MV-4-11 (cell line): ENCODE measurements at regions not wholly inside any gene's neighbourhood (a gene's known extent, or its start where the extent isn't known, plus 50 kb on each side); places are given as distances from the start of the nearest gene placed in this dataset.

Source experiments
- DNase-seq: peaks from one replicate; lab custom pipeline; 2025; lab: John Stamatoyannopoulos, UW

- no peak for DNase-seq
Observed at GRCh38 chr1:4220362-4220761, 320.3 kb upstream of the C1orf174 start.

GRCh38 chr1:4221107-4221506 lies 321.0 kb upstream of the C1orf174 start:
- no peak for DNase-seq

- no peak for DNase-seq
Observed at GRCh38 chr1:4224684-4225467, 324.8 kb upstream of the C1orf174 start.

- no peak for DNase-seq
Observed at GRCh38 chr1:4227986-4228385, 327.9 kb upstream of the C1orf174 start.

- DNase-seq: no peak
Observed at GRCh38 chr1:4253935-4254334, 353.9 kb upstream of the C1orf174 start.

- no peak for DNase-seq
Observed at GRCh38 chr1:4256351-4256750, 356.3 kb upstream of the C1orf174 start.

- DNase-seq: peak; percentile 0
Observed at GRCh38 chr1:4258146-4258777, 358.2 kb upstream of the C1orf174 start.

- DNase-seq: no peak
Observed at GRCh38 chr1:4261327-4261726, 361.3 kb upstream of the C1orf174 start.

GRCh38 chr1:4262665-4263064 lies 362.6 kb upstream of the C1orf174 start:
- no peak for DNase-seq

GRCh38 chr1:4263699-4264098 lies 363.6 kb upstream of the C1orf174 start:
- DNase-seq: peak; percentile 3

- no peak for DNase-seq
Observed at GRCh38 chr1:4265836-4266235, 365.8 kb upstream of the C1orf174 start.

- DNase-seq: peak; percentile 43
Observed at GRCh38 chr1:4267381-4268261, 367.5 kb upstream of the C1orf174 start.

GRCh38 chr1:4268262-4268888 lies 368.3 kb upstream of the C1orf174 start:
- DNase-seq: no peak

- DNase-seq: no peak
Observed at GRCh38 chr1:4268889-4269284, 368.8 kb upstream of the C1orf174 start.

- no peak for DNase-seq
Observed at GRCh38 chr1:4269330-4269729, 369.3 kb upstream of the C1orf174 start.

GRCh38 chr1:4269952-4270570 lies 370.0 kb upstream of the C1orf174 start:
- DNase-seq: no peak

- DNase-seq: no peak
Observed at GRCh38 chr1:4270651-4271337, 370.7 kb upstream of the C1orf174 start.

GRCh38 chr1:4271338-4271998 lies 371.4 kb upstream of the C1orf174 start:
- no peak for DNase-seq

- no peak for DNase-seq
Observed at GRCh38 chr1:4272568-4272967, 372.5 kb upstream of the C1orf174 start.

- no peak for DNase-seq
Observed at GRCh38 chr1:4273243-4273642, 373.2 kb upstream of the C1orf174 start.

GRCh38 chr1:4273747-4274146 lies 373.7 kb upstream of the C1orf174 start:
- DNase-seq: no peak
